ENCODE measurements at regions not wholly inside any gene's neighbourhood (a gene's known extent, or its start where the extent isn't known, plus 50 kb on each side); places are given as distances from the start of the nearest gene placed in this dataset.

- TF ChIP-seq TAF1 (IDR thresholded peaks at IDR 0.05; ENCODE audit: control insufficient read depth, extremely low read depth, insufficient read depth, low read length, severe bottlenecking) (no peak), POLR2A (conservative IDR thresholded peaks at IDR 0.05) (no peak), ZNF232 (CRISPR knock-in tag; IDR thresholded peaks at IDR 0.05) (no peak), MAX (CRISPR knock-in tag; IDR thresholded peaks at IDR 0.05) (no peak)
Observed at GRCh38 chr14:71713451-71713850, 218.8 kb upstream of the RGS6 start (continued).

GRCh38 chr14:71714225-71714624, 218.0 kb upstream of the RGS6 start:
- DNase-seq (ENCODE audit: extremely low read depth in 1 of 4, low spot score in 3 of 4) = no peak
- no peaks in the 10 kb centered on the region for H4K20me1 ChIP-seq (replicated peaks; ENCODE audit: control insufficient read depth, insufficient read depth, low read length)
- H3K4me3 ChIP-seq = no peak overlapping the region
- no peak overlapping the region for H3K9ac ChIP-seq (ENCODE audit: insufficient read depth in 1 of 2, low read depth in 2 of 2, low read length in 2 of 2)
- H3K27me3 ChIP-seq (ENCODE audit: control insufficient read depth in 2 of 2, insufficient read depth in 2 of 2, low read length in 2 of 2) = no peaks in the 10 kb centered on the region
- H3K36me3 ChIP-seq (ENCODE audit: control insufficient read depth, insufficient read depth, low read length) = peaks cover 5% of the 10 kb centered on the region; the same call in 1 of the 3 replicates
- no peaks in the 10 kb centered on the region for H3K4me1 ChIP-seq (replicated peaks in 1 of 2; ENCODE audit: control insufficient read depth in 2 of 2, insufficient read depth in 2 of 2, low read length in 2 of 2)
- ChIA-PET CTCF (ENCODE audit: low intra/inter-chr PET ratio) (no interaction called here), POLR2A (no interaction called here)
- no peak overlapping the region for H2AFZ ChIP-seq (ENCODE audit: low read depth, low read length)
- no peak for FAIRE-seq
- H3K9me3 ChIP-seq (replicated peaks; ENCODE audit: control insufficient read depth, insufficient read depth, low read depth, low read length) = no peaks in the 10 kb centered on the region
- no peak for ATAC-seq
- no peaks in the 10 kb centered on the region for H3K9me1 ChIP-seq (ENCODE audit: control insufficient read depth, insufficient read depth, low read length)
- in situ Hi-C loops (cut with MboI) (no loop called here), intact Hi-C loops (cut with micrococcal nuclease) (no loop called here)
- BruUV-seq (replicated peaks) = no TSS peak
- H3K27ac ChIP-seq (ENCODE audit: extremely low read depth, low read depth, low read length) = no peak overlapping the region
- H3K4me2 ChIP-seq (ENCODE audit: insufficient read depth, low read length) = no peak overlapping the region
- WGBS (ENCODE audit: insufficient coverage, low coverage, missing lambda C conversion rate) = 100% methylated on average over 1 of the region's 1 CpG
- no peaks in the 10 kb centered on the region for H3K79me2 ChIP-seq (ENCODE audit: control insufficient read depth, insufficient read depth, low read length)
- TF ChIP-seq ZNF165 (CRISPR knock-in tag; IDR thresholded peaks at IDR 0.05; ENCODE audit: borderline replicate concordance) (no peak), ZNF512 (tag; IDR thresholded peaks at IDR 0.05) (no peak), ZC3H8 (IDR thresholded peaks at IDR 0.05) (no peak), SAP30 (IDR thresholded peaks at IDR 0.05; ENCODE audit: borderline replicate concordance, insufficient read depth, low read depth, low read length, poor library complexity, severe bottlenecking) (no peak), KHSRP (IDR thresholded peaks at IDR 0.05) (no peak), NCOA6 (IDR thresholded peaks at IDR 0.05) (no peak)

Data from K562 (cell line).